ENCODE measurements at regions not wholly inside any gene's neighbourhood (a gene's known extent, or its start where the extent isn't known, plus 50 kb on each side); places are given as distances from the start of the nearest gene placed in this dataset.

DNA sequence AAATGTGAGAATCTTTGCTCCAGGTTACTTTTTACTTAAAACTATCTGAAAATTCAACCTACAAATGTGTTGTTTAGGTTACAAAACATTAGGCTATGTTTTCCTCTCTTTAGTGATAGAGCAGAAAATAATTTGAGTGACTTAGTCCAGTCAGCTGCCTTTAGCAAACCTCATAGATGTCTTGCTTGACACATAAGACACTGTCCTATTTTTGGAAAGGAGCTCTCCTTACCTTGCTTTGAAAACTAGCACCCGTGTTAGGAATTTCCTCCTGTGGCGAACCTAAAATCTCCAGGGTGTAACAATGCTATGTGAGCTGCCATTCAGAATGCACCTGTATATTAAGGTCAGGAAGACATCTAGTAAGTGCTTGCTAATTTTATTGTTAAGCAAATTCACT is 221.2 kb upstream of the CD180 start:
- Mint-ChIP-seq H3K36me3 (ENCODE audit: insufficient read depth in 2 of 2) (peaks cover 2 to 3% of the 10 kb centered on the region in 2 donors), H3K27me3 (ENCODE audit: low read depth) (no peaks in the 10 kb centered on the region), H3K4me1 (ENCODE audit: low read depth) (peaks cover 21% of the 10 kb centered on the region), H3K27ac (no peak overlapping the region), H3K9me3 (peaks cover 2 to 4% of the 10 kb centered on the region in 2 donors), H3K4me3 (no peak overlapping the region)
- ATAC-seq (replicated peaks in 1 of 2): no peak
- no peak for DNase-seq

- Mint-ChIP-seq H3K9me3 (peaks cover 0 to 2% of the 10 kb centered on the region in 2 donors), H3K4me1 (ENCODE audit: low read depth) (peaks cover 17% of the 10 kb centered on the region), H3K27me3 (ENCODE audit: low read depth) (no peaks in the 10 kb centered on the region), H3K36me3 (ENCODE audit: insufficient read depth in 2 of 2) (peaks cover 0 to under 1% of the 10 kb centered on the region in 2 donors), H3K4me3 (no peak overlapping the region), H3K27ac (peak overlapping the region; percentile 40)
- DNase-seq (no peak), ATAC-seq (replicated peaks in 1 of 2) (no peak)
Measured at GRCh38 chr5:67416986-67417385, 220.4 kb upstream of the CD180 start.

DNA sequence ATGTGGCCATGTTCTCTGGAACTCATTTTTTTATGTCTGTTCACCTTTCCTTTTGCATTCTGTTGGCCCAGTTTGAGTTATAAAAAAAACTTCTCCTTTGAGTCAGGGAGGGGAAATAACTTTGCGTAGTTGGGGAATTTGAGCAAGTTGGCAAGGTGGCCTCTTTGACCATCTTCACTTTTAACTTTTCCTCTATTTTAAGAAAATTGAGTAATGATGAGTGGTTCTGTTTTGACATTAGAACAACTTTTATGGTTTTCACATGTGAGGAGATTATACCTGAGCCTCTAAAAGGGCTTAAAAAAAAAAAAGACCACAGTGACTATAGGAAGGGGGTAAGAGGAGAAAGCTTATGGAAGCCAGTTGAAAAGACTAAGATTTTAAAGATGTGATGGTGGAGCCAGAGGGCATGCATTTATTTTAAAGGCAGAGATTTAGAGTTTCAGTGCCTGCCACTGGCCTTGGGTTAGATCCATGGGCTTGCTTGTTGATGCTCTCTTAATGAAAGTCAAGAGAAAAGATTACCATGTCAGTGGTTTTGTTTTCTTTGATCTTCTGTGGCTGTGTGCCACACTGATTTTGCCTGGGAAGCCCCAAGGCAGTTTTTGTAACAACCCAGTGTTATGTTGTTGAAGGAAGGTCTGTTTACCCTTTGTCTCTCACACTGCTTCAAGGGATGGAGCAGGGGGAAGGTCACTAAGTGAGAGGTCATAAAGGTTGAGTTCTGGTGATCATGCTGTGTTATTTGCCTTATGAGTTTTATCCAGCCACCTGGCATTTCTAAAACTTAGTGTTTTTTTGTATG is 219.7 kb upstream of the CD180 start:
- H3K9me3 Mint-ChIP-seq: peaks cover 0 to 2% of the 10 kb centered on the region in 2 donors
- peak overlapping the region; percentile 40 for H3K27ac Mint-ChIP-seq
- peak; percentile 8 to 15 for DNase-seq

GRCh38 chr5:67414712-67415111 is 218.1 kb upstream of the CD180 start:
- Mint-ChIP-seq H3K4me1 (ENCODE audit: low read depth) (peaks cover 15% of the 10 kb centered on the region), H3K36me3 (ENCODE audit: insufficient read depth in 2 of 2) (no peaks in the 10 kb centered on the region), H3K27ac (no peak overlapping the region), H3K27me3 (ENCODE audit: low read depth) (no peaks in the 10 kb centered on the region), H3K4me3 (no peak overlapping the region), H3K9me3 (no peaks in the 10 kb centered on the region)
- DNase-seq: no peak
- no peak for ATAC-seq (replicated peaks in 1 of 2)

More for the DNA sequence above, 219.7 kb upstream of the CD180 start:
- H3K36me3 Mint-ChIP-seq (ENCODE audit: insufficient read depth in 2 of 2): no peaks in the 10 kb centered on the region
- H3K4me1 Mint-ChIP-seq (ENCODE audit: low read depth): peaks cover 15% of the 10 kb centered on the region
- peak overlapping the region in 1 of 2 donors; percentile 27 for H3K4me3 Mint-ChIP-seq
- H3K27me3 Mint-ChIP-seq (ENCODE audit: low read depth): no peaks in the 10 kb centered on the region
- peak; percentile 76 to 85 for ATAC-seq (replicated peaks in 1 of 2)

DNA sequence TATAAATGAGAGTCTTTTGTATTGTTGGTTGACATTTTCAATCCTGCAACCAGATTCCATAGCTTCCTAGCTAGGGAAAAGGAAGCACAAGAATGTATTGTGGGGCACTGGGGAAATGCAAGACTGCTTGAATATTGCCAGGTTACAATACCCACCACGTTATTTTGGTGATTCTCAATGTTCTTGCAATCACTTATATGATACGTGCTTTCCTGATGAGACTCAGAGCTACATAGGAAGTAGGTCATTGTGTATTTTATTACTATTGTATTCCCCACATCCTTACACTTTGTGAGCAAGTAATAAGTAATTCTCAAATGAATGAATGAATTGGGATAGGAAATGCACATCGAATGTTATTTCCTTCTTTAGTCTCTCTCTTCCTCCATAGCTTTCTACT is 217.1 kb upstream of the CD180 start:
- H3K36me3 Mint-ChIP-seq (ENCODE audit: insufficient read depth in 2 of 2): no peaks in the 10 kb centered on the region
- DNase-seq (no peak), ATAC-seq (replicated peaks in 1 of 2) (no peak)
- H3K9me3 Mint-ChIP-seq: no peaks in the 10 kb centered on the region
- no peaks in the 10 kb centered on the region for H3K27me3 Mint-ChIP-seq (ENCODE audit: low read depth)
- peaks cover 15% of the 10 kb centered on the region for H3K4me1 Mint-ChIP-seq (ENCODE audit: low read depth)
- no peak overlapping the region for H3K27ac Mint-ChIP-seq
- no peak overlapping the region for H3K4me3 Mint-ChIP-seq

DNA sequence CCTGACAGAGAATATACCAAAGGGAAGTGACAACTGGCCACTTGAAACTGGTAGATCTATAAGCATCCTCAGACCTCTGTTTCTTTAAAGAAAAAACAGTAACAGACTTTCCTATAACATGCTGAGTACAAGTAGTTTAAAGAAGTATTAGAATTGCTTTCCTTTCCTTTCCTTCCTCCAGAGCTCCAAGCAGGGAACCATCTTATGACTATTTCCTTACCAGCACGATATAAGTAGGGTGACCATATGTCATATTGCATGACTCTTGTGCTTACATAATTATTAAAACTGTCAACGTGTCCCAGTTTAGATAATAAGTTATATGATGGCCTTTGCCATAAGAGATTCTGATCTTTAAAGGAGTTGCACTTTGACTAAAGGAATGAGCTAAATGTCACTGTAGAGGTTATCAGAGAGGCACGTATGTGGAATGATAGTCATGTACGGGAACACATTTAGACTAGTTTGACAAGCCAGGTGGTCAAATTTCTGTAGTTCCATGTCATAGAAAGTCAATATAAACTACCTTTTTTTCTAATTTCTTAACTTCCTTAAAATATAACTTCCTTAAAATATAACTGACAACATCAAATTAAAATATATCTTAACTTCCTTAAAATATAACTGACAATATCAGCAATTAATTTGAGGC is 212.7 kb upstream of the CD180 start:
- Mint-ChIP-seq H3K4me1 (ENCODE audit: low read depth) (no peaks in the 10 kb centered on the region), H3K4me3 (no peak overlapping the region), H3K36me3 (ENCODE audit: insufficient read depth in 2 of 2) (no peaks in the 10 kb centered on the region), H3K9me3 (no peaks in the 10 kb centered on the region), H3K27me3 (ENCODE audit: low read depth) (no peaks in the 10 kb centered on the region), H3K27ac (no peak overlapping the region)
- ATAC-seq (replicated peaks in 1 of 2) (no peak), DNase-seq (no peak)

DNA sequence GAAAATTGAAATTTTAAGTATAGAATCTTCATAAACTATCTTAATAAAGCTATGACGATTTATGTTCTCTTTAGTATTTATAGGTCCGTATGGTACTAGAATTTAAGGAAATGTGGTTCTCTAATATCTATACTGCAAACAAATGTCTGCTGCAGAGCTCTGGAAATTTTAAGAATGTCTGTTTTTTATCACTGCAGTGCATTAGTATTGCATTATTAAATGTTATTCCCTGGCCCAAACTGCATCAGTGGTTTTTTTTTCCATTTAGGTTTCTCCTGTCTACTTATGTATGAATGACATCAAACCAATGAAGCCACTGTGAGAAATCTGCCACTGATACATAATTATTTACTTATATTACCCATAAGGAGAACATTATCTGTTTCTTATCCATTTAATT is 211.4 kb upstream of the CD180 start:
- Mint-ChIP-seq H3K36me3 (ENCODE audit: insufficient read depth in 2 of 2) (no peaks in the 10 kb centered on the region), H3K4me1 (ENCODE audit: low read depth) (no peaks in the 10 kb centered on the region), H3K4me3 (no peak overlapping the region), H3K9me3 (no peaks in the 10 kb centered on the region), H3K27ac (no peak overlapping the region), H3K27me3 (ENCODE audit: low read depth) (no peaks in the 10 kb centered on the region)
- no peak for ATAC-seq (replicated peaks in 1 of 2)
- DNase-seq: no peak

- DNase-seq: no peak
- Mint-ChIP-seq H3K27me3 (ENCODE audit: low read depth) (no peaks in the 10 kb centered on the region), H3K36me3 (ENCODE audit: insufficient read depth in 2 of 2) (no peaks in the 10 kb centered on the region), H3K4me1 (ENCODE audit: low read depth) (no peaks in the 10 kb centered on the region), H3K4me3 (no peak overlapping the region), H3K9me3 (no peaks in the 10 kb centered on the region), H3K27ac (no peak overlapping the region)
- ATAC-seq (replicated peaks in 1 of 2): no peak
Measured at GRCh38 chr5:67405755-67406154, 209.2 kb upstream of the CD180 start.

GRCh38 chr5:67405101-67405364 is 208.4 kb upstream of the CD180 start:
- H3K27me3 Mint-ChIP-seq (ENCODE audit: low read depth): no peaks in the 10 kb centered on the region
- H3K4me1 Mint-ChIP-seq (ENCODE audit: low read depth): no peaks in the 10 kb centered on the region
- ATAC-seq (replicated peaks in 1 of 2) (no peak), DNase-seq (no peak)
- no peak overlapping the region for H3K4me3 Mint-ChIP-seq
- H3K9me3 Mint-ChIP-seq: no peaks in the 10 kb centered on the region
- no peak overlapping the region for H3K27ac Mint-ChIP-seq
- H3K36me3 Mint-ChIP-seq (ENCODE audit: insufficient read depth in 2 of 2): no peaks in the 10 kb centered on the region

GRCh38 chr5:67404256-67405100 is 207.9 kb upstream of the CD180 start:
- ATAC-seq (replicated peaks in 1 of 2) (no peak), DNase-seq (no peak)
- Mint-ChIP-seq H3K27me3 (ENCODE audit: low read depth) (no peaks in the 10 kb centered on the region), H3K9me3 (no peaks in the 10 kb centered on the region), H3K4me3 (no peak overlapping the region), H3K27ac (no peak overlapping the region), H3K36me3 (ENCODE audit: insufficient read depth in 2 of 2) (no peaks in the 10 kb centered on the region), H3K4me1 (ENCODE audit: low read depth) (no peaks in the 10 kb centered on the region)

GRCh38 chr5:67402526-67402925 is 205.9 kb upstream of the CD180 start:
- no peaks in the 10 kb centered on the region for H3K4me1 Mint-ChIP-seq (ENCODE audit: low read depth)
- H3K27me3 Mint-ChIP-seq (ENCODE audit: low read depth): no peaks in the 10 kb centered on the region
- no peaks in the 10 kb centered on the region for H3K36me3 Mint-ChIP-seq (ENCODE audit: insufficient read depth in 2 of 2)
- H3K27ac Mint-ChIP-seq: no peak overlapping the region
- H3K4me3 Mint-ChIP-seq: no peak overlapping the region
- no peak for DNase-seq
- no peak for ATAC-seq (replicated peaks in 1 of 2)
- no peaks in the 10 kb centered on the region for H3K9me3 Mint-ChIP-seq

DNA sequence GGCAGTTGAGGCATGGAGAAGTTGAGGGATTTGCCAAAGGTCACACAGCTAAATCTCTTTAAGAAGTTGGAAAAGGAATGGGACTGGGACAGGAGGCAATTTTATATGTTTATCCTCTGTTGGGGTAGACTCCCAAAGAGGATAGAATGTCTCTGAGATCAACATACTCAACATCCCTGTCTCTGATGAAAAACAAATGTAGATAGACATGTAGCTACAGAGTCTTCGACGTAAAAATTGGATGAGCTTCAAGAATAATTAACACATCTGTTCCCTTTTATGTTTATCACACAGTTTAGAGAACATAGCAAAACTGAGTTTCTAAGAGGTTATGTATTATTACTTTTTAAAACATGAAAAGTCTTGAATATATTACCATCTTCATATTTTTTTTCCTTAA is 204.6 kb upstream of the CD180 start:
- H3K4me3 Mint-ChIP-seq: no peak overlapping the region
- ATAC-seq (replicated peaks in 1 of 2) (no peak), DNase-seq (no peak)
- H3K27me3 Mint-ChIP-seq (ENCODE audit: low read depth): no peaks in the 10 kb centered on the region
- no peak overlapping the region for H3K27ac Mint-ChIP-seq
- no peaks in the 10 kb centered on the region for H3K36me3 Mint-ChIP-seq (ENCODE audit: insufficient read depth in 2 of 2)
- H3K9me3 Mint-ChIP-seq: no peaks in the 10 kb centered on the region
- no peaks in the 10 kb centered on the region for H3K4me1 Mint-ChIP-seq (ENCODE audit: low read depth)

DNA sequence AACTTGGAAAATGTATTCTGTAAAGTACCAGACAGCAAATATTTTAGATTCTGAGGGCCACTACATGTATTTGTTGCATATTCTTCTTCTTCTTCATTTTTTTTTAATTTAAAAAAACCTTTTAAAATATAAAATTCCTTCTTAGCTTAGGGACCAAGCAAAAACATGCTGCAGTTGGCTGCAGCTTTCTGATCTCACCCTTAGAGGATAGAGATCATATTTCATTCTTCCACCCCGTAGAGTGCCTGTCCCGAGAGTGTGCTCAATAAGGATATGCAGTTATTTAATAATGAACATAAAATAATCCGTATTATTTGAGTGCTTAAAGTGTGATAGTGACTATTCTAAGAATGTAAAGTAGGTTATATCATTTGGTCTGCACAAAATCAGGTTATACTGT is 204.2 kb upstream of the CD180 start:
- H3K27me3 Mint-ChIP-seq (ENCODE audit: low read depth): no peaks in the 10 kb centered on the region

More for the DNA sequence above, 204.2 kb upstream of the CD180 start:
- DNase-seq: no peak
- H3K4me1 Mint-ChIP-seq (ENCODE audit: low read depth): no peaks in the 10 kb centered on the region
- H3K27ac Mint-ChIP-seq: no peak overlapping the region
- no peak for ATAC-seq (replicated peaks in 1 of 2)
- H3K9me3 Mint-ChIP-seq: no peaks in the 10 kb centered on the region
- no peak overlapping the region for H3K4me3 Mint-ChIP-seq
- H3K36me3 Mint-ChIP-seq (ENCODE audit: insufficient read depth in 2 of 2): no peaks in the 10 kb centered on the region

Data from activated T-cell treated with anti-CD3 and anti-CD28 coated beads, Interleukin-2, amount 50 U/mL, for 72 hours (primary cell).